HG02870 (cell line): ENCODE measurements at regions not wholly inside any gene's neighbourhood (a gene's known extent, or its start where the extent isn't known, plus 50 kb on each side); places are given as distances from the start of the nearest gene placed in this dataset.

Experiments
- ATAC-seq: cut with Tn5 transposase; IDR thresholded peaks from one replicate; pipeline ENCODE4 v1.9.1; 2021; ENCODE audit warnings: mild to moderate bottlenecking, moderate library complexity; ENCODE audit not compliant: unreplicated experiment

DNA sequence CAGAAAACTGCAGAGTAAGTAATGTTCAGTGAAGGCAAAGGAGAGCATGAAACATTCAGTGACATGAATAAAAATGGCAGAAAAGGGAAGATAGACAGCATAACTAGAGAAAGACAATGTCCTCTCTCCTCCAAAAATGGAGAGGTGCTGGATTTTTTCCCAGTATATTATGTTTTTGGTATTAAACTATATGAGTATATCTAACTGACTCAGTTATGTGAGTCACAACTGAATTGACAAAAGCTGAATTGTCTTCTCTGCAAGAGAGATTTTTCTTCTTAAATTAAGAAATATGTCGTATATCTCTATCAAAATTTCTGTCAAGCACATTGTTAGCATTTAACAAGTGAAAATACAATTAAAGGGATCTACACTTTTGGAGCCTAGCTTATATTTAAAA is 375.1 kb downstream of the CHSY3 start:
- ATAC-seq: no peak

DNA sequence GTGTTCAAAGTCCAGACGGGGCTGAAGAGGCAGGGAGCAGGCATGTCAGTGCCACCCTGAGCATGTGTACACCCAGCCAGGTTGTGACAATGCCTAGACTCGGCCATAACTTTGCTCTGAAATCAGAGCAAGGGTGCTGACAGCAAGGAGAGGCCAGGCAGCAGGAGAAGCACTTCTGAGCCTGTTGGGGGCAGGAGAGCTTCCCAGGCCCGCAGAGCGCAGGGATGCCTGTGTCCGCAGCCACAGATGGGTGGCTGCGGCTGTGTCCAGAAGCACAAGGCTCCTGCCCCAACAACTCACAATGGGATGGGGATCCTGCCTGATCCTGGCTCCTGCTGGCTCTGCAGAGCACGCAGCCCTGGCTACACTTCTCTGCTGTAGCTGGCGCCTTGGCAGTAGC is 373.9 kb downstream of the CHSY3 start:
- ATAC-seq: no peak

DNA sequence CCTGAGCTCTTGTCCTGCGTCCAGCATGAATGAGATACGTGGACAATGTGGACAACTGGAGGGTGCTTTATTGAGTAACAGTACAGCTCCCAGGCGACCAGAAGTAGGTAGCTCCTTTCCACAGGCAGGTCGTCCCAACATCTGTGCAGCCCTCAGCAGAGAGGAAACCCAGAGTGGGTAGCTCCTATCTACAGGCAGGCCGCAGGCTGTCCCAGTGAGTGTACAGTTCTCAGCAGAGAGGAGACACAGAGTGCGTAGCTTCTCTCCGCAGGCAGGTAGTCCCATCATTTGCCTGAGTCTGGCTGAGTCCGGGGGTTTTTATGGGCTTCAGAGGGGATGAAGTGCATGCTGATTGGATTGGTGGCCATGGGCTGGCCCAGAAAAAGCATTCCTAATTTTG is 373.3 kb downstream of the CHSY3 start:
- no peak for ATAC-seq

DNA sequence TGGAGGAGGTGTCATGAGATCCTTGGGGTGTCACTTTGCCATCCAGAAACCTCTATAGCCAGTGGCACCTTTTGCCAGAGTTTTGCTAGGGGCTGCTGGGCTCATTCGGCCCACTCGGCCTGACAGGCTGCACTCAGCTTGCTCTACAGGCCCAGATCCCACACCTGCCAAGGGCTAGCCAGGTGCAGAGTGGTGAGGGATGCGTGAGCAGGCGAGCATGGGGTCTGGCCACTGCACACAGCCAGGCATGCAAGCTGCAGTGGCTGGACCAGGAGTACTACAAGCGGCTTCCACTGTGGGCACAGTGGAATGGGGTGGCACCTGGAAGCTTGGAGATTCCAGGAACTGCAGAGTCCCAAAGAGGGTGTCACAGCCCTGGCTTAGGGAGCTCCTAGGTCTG is 372.7 kb downstream of the CHSY3 start:
- ATAC-seq: no peak

DNA sequence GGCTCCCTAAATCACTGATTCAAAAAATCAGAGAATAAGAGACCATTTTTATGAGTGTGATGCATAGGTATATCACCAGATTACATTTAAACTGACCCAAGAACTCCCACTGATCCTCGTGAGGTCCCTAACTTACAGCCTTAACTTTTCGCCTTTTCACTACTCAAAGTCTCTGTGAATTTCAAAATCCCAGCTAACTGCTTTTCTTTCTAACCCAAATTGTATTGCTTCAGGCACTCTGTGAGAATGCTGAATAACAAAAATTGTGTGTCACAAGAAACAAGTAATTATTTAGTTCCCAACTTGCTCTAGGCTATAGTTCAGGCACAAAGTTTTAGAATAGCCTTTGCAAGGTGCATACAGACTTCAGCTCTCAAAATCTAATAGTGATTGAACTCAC is 368.6 kb downstream of the CHSY3 start:
- no peak for ATAC-seq

DNA sequence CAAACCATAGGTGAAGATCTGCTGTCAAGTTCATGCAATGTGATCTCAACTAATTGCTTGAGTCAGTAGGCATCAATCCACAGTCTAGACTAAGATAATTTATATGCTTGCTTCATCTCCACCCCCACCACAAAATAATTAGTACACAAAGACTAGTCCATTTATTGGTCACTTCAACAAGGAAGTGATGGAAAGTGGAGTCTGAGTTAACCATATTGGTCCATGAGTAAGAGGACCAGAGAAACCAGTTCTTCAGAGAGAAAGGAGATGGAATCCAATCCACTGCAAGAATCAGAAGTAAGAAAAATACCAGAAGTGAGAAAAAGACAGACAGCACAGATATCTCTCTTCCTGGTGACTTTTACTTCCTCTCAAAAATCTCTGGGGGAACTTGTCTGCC is 366.5 kb downstream of the CHSY3 start:
- no peak for ATAC-seq

DNA sequence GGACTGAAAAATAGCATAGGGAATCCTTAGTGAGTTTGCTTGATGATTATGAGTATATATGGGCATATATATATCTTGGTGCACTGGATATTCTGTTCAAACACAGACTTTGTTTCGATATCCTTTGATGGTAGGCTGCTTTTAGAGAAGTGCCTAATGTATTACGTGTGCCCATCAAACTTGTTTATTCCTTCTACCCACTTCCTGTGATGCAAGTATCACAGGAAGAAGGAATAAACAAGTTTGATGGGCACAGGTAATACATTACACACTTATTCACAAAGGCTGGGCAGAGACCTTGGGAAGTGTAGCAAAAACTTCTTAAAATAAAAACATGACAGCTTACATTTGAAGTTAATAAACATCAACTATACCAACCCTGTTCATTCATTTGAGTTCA is 364.2 kb downstream of the CHSY3 start:
- ATAC-seq: no peak

DNA sequence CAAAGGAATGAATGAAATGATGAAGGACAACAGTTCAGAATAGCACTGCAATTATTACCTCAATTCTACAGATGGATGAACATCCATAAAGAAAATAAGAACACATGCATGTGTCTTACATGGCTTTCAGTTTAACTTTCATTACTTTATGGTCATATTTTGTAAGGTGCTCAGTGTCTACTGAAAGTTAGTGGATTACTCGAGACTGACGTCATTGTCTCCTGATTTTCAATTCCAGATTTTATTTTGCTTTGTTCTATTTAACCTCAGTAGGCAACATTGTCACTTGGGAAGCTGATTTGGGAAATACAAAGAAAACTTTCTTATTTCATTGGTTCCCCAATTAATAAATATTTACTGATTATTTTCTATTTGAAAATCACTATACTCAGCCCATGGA is 363.7 kb downstream of the CHSY3 start:
- no peak for ATAC-seq

DNA sequence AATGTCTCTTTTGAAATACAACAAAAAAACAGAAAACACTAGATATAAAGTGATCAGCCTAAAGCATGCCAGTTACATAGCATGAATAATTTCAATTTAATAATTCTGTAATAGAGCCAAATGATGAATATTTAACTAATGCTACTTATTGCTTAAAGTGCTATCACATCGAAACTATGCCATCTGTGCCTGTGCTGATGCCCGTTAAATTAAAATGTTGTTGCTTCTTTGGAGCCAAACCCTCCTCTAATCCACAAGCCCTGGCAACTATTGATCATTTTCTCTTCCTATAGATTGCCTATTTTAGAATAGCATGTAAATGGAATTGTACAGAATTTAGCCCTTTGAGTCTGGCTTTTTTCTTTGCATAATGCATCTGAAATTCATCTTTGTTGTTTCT is 356.2 kb downstream of the CHSY3 start:
- ATAC-seq: no peak

DNA sequence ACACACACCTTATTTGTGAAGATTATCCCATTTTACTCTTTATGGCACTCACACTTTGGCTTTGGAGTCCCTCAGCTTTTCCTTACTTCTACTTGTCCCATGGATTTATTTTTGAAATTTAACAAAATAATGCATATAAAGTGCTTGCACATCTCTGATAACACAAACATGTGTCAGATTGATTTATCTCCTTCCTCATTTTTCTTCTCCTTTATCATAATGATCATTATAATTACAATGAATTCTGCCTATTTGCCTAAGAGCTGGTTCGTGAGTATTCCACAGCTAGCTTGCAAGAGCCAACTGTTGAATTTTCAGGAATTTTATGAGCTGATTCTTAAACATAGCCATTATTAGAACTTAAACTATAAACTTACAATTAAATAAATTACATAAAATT is 347.7 kb downstream of the CHSY3 start:
- no peak for ATAC-seq

DNA sequence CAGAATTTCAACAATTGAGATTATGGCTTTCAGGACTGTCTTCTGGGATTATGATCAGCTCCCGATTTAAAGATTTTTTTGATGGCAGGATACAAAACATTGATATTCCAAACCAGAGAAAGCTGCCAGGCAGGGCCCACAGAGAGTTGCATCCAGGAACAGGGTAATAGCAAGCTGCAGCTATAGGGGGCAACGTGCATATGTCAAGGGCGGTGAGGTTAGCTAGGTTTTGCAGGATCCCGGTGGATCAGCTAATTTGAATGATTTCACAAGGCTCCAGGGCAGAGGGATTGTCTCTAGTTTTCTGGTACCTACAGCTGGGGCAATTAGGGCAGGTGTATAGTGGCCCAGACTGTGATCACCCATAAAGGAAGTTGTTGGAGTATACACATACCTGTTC is 339.4 kb downstream of the CHSY3 start:
- ATAC-seq: no peak

DNA sequence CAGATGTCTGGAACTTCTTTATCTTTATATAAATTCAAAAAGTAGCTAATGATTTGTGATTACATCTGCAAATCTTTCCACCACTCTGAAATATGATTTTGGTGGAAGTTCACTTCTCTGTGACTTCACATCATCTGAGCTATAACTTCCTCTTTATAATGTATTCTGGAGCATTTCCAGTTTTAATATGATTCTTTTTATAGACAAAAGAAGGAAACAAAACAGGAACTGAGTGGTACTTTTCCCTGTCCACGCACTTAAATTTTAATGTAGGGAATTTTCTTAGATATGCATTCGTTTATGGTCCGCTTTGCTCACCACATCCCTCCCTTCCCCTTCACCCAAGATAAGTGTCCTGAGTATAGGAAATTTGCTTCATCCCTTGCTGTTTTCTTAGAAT is 333.5 kb downstream of the CHSY3 start:
- ATAC-seq: no peak
